GM19099 (cell line): ENCODE measurements at regions not wholly inside any gene's neighbourhood (a gene's known extent, or its start where the extent isn't known, plus 50 kb on each side); places are given as distances from the start of the nearest gene placed in this dataset.

Experiments
- POLR2A ChIP-seq: IDR thresholded peaks from 3 replicates; pipeline ENCODE4 v1.6.1; 2011; ENCODE audit warnings: low read depth; ENCODE audit not compliant: insufficient read length; ENCODE audit errors: extremely low read depth

GRCh38 chr5:82679660-82680059 is 397.5 kb downstream of the TMEM167A start:
- no peak for TF ChIP-seq POLR2A

GRCh38 chr5:82676661-82677060 is 398.5 kb upstream of the RPS23 start:
- no peak for TF ChIP-seq POLR2A

GRCh38 chr5:82674671-82675070 is 396.5 kb upstream of the RPS23 start:
- no peak for TF ChIP-seq POLR2A

- no peak for TF ChIP-seq POLR2A
These were observed 395.1 kb upstream of the RPS23 start for GRCh38 chr5:82673057-82673809.

GRCh38 chr5:82670692-82671091 is 392.5 kb upstream of the RPS23 start:
- no peak for TF ChIP-seq POLR2A

- TF ChIP-seq POLR2A, result no peak
These were observed 391.6 kb upstream of the RPS23 start for GRCh38 chr5:82669720-82670119.

GRCh38 chr5:82666312-82666711 is 388.2 kb upstream of the RPS23 start:
- TF ChIP-seq POLR2A, result no peak

GRCh38 chr5:82664732-82665131 is 386.6 kb upstream of the RPS23 start:
- no peak for TF ChIP-seq POLR2A

GRCh38 chr5:82663225-82663624 is 385.1 kb upstream of the RPS23 start:
- TF ChIP-seq POLR2A, result no peak

- no peak for TF ChIP-seq POLR2A
These were observed 384.2 kb upstream of the RPS23 start for GRCh38 chr5:82662340-82662739.

- TF ChIP-seq POLR2A, result no peak
These were observed 383.8 kb upstream of the RPS23 start for GRCh38 chr5:82661933-82662332.

GRCh38 chr5:82661462-82661861 is 383.3 kb upstream of the RPS23 start:
- TF ChIP-seq POLR2A, result no peak

GRCh38 chr5:82659115-82659514 is 381.0 kb upstream of the RPS23 start:
- no peak for TF ChIP-seq POLR2A

- TF ChIP-seq POLR2A, result no peak
These were observed 379.0 kb upstream of the RPS23 start for GRCh38 chr5:82657033-82657699.

GRCh38 chr5:82656341-82656761 is 378.2 kb upstream of the RPS23 start:
- no peak for TF ChIP-seq POLR2A

- TF ChIP-seq POLR2A, result no peak
These were observed 376.9 kb upstream of the RPS23 start for GRCh38 chr5:82655078-82655477.
